Stimulated activated CD8-positive, alpha-beta memory T cell treated with anti-CD3 and anti-CD28 coated beads, Interleukin-4, amount 100 ng/mL, for 24 hours (primary cell): ENCODE measurements at regions not wholly inside any gene's neighbourhood (a gene's known extent, or its start where the extent isn't known, plus 50 kb on each side); places are given as distances from the start of the nearest gene placed in this dataset.
"Not testable (repeated sequence)": the region's sequence is repeated elsewhere in the genome, so short reads cannot be mapped to it uniquely, and the experiment has no call there.

Source experiments
- DNase-seq: peaks from one replicate; pipeline ENCODE4 v3.0.0-alpha.2; 2020; ENCODE audit warnings: low read depth

DNA sequence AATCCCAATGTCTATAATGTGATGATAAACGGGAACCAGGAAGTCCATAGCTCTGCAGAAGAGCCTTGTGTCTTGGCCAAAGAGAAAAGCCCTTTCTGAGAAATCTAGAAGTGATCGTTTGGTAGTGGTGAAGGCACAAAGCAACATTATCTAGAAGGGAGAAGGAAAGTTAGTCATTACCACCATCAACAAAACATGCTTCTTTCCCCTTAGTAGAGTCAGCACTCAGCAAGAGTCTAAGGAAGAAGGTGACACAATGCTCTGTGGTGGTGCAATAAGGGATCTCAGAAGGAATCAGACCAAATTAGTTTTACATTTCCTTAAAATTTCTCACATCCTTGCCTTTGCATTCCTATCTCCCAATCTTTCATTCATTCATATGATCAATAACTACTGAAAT, 134.4 kb upstream of the PRDX6 start:
- no peak for DNase-seq

DNA sequence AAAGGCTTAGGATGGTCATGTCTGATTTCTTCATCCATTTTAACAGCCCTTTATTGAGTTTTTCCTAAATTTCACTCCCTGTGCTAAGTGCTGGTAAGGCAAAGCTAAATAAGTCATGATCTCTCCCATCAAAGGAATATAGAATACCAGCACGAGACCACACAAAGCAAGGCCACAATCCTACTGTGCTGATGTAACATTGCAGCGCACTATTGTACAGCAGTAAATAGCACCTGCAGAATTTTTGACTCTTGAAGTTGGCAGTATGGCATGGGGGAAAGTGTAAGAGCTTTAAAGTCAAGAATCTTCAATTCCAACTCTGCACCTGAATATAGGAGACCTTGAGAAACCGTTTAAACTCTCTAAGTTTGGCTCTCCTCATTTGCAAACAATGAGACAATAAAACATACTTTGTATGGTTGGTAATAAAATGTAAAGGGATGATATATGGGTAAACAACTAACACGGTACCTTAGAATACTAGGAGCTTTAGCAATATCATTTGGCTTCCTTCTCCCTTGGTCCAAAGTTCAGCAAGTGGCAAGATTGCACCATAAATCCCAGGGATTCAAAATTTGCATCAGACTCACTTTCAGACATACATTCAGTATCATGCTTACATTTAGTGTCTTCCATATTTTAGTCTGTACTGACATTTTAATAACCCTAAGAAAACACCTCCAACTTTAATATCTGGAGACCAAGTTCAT, 132.9 kb upstream of the PRDX6 start:
- DNase-seq, result no peak

DNA sequence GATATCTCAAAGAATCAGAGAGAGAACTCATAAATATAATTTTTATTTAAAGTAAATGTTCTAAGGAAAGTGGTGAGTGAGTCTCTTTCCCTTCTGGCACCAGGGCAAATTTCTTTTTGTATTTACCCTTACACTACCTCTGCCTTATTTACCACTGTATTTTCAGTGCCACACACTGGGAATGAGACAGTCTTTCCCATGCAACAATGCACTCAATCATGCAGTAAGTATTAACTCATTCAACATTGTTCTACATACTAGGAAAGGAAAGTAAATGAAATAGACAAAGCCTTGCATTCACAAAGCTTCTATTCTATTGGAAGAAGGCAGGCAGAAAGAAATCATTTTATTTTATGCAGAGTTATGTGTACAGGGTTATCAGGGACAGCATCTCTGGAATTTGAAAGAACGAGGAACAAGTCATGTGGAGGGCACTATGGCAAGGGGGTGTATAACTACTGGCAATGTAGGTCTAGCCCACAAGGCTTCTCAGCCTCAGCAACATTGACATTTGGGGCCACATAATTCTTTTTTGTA, 129.8 kb upstream of the PRDX6 start:
- DNase-seq, result no peak

DNA sequence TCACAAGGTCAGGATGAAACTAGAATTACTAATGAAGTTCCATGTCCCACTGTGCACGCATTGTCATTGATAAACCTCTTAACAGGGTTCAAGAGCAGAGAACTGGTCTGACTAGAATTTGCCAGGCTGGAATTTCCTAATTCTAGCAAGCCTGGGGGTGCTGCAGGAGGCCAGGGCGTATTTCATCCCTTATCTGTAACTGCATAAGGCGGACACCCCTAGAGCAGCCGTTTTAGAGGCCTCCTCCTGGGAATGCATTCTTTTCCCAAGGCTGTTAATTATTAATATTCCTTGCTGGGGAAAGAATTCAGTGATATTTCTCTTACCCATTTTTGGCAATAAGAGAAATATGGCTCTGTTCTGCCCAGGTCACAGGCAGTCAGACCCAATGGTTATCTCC, 124.5 kb upstream of the PRDX6 start:
- DNase-seq, result not testable (repeated sequence)

DNA sequence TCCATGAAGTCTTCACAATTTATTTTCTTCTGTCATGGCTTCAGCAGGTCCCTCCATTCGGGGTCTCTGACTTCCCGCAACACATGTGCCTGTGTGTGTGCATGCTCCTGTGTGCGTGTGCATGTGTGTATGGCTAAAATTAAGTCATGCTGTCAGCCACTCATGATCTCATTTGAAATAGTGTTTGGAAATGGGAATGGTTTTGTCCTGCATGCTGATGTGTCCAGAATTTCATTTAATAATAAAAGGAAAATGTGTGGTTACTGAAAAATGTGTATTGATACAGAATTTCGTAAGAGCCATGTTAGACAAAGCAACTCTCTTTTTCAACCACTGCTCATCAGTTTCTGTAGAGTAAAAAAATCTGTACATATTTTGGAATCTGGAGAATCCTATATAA, 123.8 kb upstream of the PRDX6 start:
- no peak for DNase-seq

DNA sequence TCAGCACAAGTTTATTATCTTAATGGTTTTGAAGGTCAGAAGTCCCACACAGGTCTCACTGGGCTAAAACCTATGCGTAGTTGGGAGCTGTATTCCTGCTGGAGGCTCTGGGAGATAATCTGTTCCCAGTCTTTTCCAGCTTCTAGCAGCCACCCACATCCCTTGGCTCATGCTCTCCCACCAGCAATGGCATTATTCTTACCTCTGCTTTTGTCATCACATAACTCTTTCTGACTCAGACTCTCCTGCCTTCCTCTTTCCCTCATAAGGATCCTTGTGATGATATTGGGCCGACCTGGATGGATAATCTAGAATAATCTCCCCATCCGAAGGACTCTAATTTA, 122.2 kb upstream of the PRDX6 start:
- DNase-seq, result no peak

DNA sequence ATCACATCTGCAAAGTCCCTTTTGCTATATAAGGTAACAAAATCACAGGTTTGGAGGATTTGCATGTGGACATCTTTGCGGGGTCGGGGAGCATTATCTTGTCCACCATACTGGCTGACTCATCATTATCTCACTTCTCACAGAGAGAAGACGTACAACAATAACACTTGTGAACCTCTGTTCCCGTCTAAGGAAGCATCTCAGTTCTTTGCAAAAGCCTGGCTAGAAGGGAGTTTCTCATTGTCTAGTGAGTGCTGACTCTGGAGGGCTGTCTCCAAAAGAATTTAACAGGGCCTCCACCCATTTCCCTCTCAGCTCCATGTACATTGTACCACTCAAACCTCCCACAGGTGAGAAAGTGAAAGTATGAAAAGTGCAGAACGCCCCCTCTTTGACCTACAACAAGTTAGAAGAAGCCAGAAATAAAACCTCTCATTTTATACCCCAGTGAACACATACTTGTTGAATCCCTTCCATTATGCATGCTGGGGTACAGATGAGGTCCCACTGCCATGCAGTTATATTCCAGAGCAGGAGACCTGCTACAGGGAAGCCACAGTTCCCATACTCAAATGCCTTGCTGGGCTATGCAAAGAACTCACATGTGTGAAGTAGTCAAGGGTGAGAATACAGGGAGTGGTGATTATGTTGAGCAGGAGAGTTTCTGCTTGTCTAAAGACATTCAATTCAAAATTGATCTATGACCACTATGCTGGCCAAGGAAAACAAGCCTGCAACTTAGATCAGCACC, 121.7 kb upstream of the PRDX6 start:
- DNase-seq, result no peak

DNA sequence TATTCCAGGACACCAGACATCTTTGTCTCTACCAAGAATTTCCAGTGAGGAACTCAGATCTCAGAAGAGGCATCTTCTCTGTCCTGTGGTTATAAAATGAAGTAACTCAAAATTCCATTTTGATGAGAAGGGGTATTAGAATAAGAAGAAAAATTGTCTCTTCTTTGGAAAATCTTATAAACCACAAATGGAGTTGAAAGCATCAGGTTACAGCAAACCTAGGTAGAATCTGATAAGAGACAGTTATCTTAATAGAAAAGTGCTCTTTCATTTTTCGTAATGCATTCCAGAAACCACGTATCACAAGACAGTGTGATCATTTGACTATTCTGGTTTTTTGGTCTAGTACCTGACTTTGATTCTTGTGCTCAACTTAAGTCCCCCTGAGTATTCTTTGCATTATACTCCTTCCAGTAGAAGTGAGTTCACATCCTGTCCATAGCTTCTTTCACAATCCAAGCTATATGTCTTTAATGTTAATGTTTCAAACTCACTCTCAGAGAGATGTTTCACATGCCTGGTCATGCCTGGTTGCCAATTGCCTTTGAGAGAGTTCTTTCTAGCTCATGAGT, 120.9 kb upstream of the PRDX6 start:
- no peak for DNase-seq

DNA sequence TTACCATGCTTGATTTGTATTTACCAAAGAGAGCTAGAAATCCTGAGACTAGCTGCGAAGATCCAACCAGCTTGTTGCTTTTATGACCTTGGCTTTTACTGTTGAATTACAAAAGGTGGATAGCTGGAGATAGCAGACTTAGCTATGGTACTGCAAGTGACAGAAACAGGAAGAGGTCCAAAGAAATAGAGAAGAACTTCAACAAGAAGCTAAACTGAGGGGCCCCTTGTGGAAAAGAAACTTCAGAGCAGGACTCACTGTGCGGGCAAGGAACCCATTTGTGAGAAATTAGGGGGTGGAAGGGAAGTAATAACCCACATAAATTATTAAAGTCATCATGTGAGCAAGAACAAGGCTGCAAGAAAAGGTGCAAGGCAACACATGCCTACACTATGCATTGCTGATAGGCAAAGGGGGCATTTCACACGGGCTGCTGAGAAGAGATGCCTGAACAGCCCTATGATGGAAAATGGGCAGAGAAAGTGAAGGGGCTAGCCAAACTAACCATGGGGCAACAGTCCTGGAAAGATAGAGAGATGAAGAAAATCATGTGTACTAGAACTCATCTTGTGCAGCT, 116.6 kb upstream of the PRDX6 start:
- no peak for DNase-seq

DNA sequence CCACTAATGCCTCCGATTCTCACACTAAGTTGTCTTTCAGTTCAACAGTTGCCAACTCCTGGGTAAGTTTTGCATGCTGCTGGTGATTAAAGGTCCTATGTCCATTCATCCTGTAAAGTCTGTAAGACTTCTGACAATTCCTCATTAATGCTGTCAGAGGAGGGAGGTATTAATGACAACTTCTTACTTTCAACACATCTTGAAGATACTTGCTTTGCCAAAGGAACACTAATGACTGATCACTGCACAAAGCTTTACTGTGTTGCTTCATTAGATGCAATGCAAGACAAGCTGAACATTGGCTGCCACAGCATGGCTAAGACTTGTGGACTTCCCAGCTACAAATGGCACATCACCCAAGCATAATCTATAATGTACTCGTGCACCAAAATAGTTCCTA, 114.6 kb upstream of the PRDX6 start:
- DNase-seq, result no peak

DNA sequence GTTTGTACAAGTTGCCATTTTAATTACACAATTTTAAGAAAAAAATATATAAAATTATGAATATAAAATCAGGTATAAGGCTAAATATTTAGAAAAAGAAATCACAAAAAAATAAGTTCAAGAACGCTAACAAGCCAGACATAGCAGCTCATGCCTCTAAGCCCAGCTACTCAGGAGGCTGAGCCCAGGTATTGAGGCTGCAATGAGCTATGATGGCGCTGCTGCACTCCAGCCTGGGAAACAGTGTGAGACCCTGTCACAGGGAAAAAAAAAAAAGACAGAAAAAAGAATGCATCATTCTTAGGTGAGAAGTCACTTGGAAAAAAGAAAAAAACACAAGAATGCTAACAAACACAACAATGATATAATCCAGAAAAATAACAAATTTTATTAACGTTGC, 112.3 kb upstream of the PRDX6 start:
- no peak for DNase-seq

DNA sequence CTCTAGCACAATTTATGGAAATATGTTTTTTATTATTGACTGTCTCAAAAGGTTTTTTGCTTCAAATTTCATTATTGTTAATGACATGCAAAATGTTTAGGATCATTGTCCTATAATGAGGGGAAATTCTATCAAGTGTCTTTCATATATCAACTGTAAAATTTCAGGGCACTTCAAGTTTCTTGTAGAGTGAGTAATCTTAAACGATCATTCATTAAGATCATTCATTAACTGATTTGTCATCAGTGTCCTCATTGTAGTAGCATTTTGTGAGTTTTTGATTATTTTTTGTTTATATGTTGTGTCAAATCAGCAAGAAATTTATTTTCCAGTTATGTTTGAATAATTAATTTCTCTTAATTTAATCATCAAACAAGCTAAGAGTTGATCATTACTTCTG, 111.8 kb upstream of the PRDX6 start:
- no peak for DNase-seq

DNA sequence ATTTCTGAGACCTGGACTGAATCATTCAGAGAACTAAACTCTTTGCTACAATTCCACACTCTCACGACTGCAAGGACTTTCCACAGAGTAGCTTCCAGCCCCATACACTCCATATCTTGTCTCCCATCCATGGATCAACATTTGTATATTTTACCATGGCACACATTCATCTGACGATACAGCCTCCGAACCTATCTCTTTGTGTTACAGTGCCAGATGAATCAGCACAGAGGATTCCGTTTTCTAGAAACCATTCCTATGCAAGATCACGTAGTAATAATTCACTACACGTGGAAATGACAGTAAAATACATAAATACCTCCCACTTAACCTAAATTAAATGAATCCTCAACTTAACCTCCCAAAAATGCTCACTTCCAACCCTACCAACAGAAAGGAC, 110.0 kb upstream of the PRDX6 start:
- no peak for DNase-seq

DNA sequence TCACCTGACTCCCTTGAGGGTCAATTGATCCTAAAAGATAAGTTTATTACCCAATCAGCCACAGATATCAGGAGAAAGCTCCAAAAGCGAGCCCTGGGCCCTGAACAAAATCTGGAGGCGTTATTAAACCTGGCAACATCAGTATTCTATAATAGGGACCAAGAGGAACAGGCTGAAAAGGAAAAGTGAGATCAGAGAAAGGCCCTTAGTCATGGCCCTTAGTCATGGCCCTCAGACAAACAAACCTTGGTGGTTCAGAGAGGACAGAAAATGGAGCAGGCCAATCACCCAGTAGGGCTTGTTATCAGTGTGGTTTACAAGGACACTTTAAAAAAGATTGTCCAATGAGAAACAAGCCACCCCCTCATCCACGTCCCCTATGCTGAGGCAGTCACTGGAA, 106.5 kb upstream of the PRDX6 start:
- DNase-seq, result not testable (repeated sequence)

DNA sequence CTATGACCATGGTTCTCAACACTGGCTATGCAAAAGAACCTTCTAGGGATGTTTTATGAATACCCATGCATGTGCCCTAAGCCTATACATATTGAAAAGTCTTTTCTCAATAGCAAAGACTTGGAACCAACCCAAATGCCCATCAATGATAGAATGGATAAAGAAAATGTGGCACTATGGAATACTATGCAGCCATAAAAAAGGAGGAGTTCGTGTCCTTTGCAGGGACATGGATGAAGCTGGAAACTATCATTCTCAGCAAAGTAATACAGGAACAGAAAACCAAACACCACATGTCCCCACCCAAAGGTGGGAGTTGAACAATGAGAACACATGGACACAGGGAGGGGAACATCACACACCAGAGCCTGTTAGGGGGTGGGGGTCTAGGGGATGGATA, 101.1 kb upstream of the PRDX6 start:
- not testable (repeated sequence) for DNase-seq

DNA sequence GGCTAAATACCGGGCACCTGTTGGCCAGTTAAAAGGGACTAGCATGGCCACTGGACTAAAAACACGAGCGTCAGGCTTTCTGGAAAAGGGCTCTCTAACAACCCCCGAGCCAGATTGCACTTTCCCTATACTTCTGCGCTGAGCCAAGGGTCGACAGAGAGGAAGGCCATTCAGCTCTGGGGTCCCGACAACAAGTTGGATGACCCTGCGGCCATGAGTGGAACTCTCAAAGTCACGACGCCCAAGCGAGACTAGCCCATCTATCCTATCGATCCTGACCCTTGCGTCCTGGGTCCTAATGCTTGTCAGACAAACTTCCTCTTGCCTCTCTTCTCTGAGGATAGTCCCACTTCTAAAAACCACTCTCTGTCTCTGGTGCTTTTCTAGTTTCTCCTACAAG, 99.9 kb upstream of the PRDX6 start:
- no peak for DNase-seq

DNA sequence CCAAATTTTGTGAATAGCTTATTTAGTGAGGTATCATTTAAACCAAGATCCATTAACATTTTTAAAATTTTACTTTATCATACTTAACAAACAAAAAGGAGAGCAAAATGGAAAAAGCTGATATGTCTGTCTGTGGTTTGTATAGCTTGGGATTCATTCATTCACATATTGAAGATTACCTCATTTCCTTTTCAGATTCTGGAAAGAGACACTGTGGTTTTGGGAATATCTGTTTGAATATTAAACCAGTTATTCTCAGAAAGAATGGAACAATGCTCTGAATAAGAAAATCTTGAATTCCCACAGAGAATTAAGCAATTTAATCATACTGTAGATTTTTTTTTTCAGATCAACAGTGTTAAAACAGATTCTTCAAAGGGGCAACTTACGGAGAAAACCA, 93.8 kb upstream of the PRDX6 start:
- no peak for DNase-seq

DNA sequence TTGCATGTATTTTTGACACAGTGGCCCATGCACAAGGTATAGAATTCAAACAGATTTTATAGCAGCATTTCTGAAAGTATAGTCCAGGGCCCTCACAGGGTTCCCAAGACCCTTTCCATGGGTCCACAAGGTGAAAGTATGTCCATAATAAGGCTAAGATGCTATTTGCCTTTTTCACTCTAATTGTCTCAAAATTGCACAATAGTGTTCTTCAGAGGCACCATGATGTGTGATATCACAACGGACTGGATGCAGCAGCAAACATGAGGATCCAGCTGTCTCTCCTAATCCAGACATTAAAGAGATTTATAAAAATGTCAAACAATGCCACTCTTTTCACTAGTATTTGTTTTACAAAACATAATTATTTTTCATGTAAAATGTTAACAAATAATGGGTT, 88.8 kb upstream of the PRDX6 start:
- no peak for DNase-seq

DNA sequence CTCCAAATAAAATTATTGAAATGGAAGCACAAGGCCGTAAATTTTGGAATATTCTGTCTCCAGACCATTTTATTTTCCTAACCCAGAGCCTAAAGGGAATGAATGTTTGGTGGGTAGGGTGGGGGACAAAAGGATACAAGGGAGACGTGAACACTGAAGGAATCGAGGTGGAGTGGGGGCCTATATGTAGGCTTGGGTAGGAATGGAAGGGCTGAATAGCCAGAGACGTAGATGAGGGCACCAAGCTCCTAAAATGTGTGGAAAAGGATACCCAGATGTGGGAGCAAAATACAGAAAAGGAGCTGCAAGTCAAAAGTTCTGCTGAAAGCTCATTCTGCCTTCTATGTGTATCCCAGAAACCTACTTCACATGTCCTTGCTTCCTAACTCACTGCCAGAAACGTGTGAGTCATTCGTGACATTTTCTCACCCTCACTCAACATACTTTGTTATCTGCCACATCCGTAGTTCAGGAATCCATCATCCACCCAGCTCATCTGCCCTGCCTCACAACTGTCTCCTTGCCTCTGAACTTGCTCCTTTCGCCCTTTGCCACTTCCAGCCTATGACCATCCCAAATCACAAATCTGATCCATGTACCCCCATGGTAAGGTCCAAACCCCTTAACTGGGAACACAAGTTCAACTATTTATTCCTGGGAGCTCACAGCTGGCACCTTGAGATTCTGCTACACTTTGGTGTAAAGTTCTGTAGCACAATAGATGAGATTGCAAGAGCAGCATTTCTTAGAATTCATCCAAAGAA, 84.1 kb upstream of the PRDX6 start:
- no peak for DNase-seq

DNA sequence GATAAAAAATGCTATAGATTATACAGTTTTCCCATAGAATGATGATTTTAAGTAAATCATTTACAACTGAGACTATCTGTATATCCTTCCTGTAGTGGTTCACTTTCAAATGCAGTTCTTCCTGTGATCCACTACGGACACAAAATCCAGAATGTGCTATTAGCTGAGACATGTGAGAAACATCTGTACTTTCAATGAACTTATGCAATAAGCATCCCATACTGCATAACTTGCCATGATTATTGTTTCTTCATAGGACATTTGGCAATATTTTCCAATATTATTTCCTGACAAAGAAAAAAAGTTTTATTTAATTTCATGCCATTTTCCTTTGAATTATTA, 83.5 kb upstream of the PRDX6 start:
- no peak for DNase-seq

DNA sequence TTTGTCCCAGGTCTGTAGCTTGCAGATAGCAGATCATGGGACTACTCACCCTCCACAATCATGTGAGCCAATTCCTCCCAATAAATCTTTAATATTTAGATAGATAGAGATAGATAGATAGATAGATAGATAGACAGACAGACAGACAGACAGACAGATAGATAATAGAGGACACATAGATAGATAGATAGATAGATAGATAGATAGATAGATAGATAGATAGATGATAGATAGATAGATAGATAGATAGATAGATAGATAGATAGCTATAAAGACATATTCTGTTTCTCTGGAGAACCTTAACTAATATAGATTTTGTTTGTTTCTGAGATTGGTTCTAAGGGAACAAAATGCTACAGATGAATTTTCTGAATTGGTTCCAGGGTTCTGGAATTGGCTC, 82.3 kb upstream of the PRDX6 start:
- DNase-seq, result not testable (repeated sequence)

DNA sequence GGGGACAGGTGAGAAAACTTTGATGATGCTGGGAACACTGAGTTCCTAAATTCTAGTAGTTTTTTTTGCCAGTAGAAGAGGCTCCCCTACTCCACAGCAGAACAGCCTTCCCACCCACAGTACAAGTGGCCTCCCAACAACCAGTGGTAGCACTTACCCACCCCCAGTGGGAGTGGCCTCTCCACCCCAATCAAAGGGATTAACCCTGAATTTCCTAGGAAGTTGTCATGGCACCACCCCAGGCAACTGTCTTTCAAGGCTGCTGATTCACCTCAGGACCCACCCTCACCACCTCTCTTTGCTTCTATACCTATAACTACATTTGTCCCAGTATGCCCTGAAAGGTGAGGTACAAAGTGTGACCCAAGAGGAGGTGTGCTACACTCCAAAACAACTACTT, 81.4 kb upstream of the PRDX6 start:
- no peak for DNase-seq
